KMS-11 (cell line): ENCODE measurements at regions not wholly inside any gene's neighbourhood (a gene's known extent, or its start where the extent isn't known, plus 50 kb on each side); places are given as distances from the start of the nearest gene placed in this dataset.
A peak's percentile ranks its signal among the peaks of the same experiment; 100 is the strongest.

Experiments
- H2AFZ ChIP-seq: fragments of 200-600 bp; sonication (generic); 2 replicates; pipeline ENCODE4 v1.6.1; 2016; ENCODE audit warnings: antibody characterized with exemption, mixed run types, low read depth
- H3K27ac ChIP-seq: fragments of 200-600 bp; sonication (generic); 2 replicates; pipeline ENCODE4 v1.6.1; 2016; ENCODE audit warnings: mild to moderate bottlenecking, mixed run types
- H3K27me3 ChIP-seq: fragments of 200-600 bp; sonication (generic); 2 replicates; pipeline ENCODE4 v1.6.1; 2017; ENCODE audit warnings: mild to moderate bottlenecking, low read depth, mixed run types, moderate library complexity; ENCODE audit not compliant: insufficient read depth
- H3K36me3 ChIP-seq: fragments of 200-600 bp; sonication (generic); 2 replicates; pipeline ENCODE4 v1.6.1; 2017; ENCODE audit warnings: mild to moderate bottlenecking, mixed run types; ENCODE audit not compliant: insufficient read depth
- H3K4me1 ChIP-seq: fragments of 200-600 bp; sonication (generic); 2 replicates; pipeline ENCODE4 v1.6.1; 2016; ENCODE audit warnings: mild to moderate bottlenecking, low read depth, mixed run types; ENCODE audit not compliant: poor library complexity, severe bottlenecking
- H3K4me2 ChIP-seq: fragments of 200-600 bp; sonication (generic); 2 replicates; pipeline ENCODE4 v1.7.0; 2016; ENCODE audit warnings: mild to moderate bottlenecking, mixed run types
- H3K4me3 ChIP-seq: fragments of 200-600 bp; sonication (generic); IDR thresholded peaks from 2 replicates; pipeline ENCODE4 v1.6.1; 2017; ENCODE audit warnings: low read depth, low read length, mixed read lengths; ENCODE audit not compliant: insufficient read depth
- H3K79me2 ChIP-seq: fragments of 200-600 bp; sonication (generic); 2 replicates; pipeline ENCODE4 v1.6.1; 2016; ENCODE audit warnings: low read depth, mixed run types; ENCODE audit not compliant: insufficient read depth
- H3K9ac ChIP-seq: fragments of 200-600 bp; sonication (generic); 2 replicates; pipeline ENCODE4 v1.6.1; 2016; ENCODE audit warnings: mild to moderate bottlenecking, mixed run types
- H4K20me1 ChIP-seq: fragments of 200-600 bp; sonication (generic); 2 replicates; pipeline ENCODE4 v1.6.1; 2016; ENCODE audit warnings: mild to moderate bottlenecking, mixed run types; ENCODE audit not compliant: insufficient read depth
- CTCF ChIP-seq: fragments of 200-600 bp; sonication (generic); conservative IDR thresholded peaks from 2 replicates; pipeline ENCODE4 v1.6.1; 2017; ENCODE audit warnings: low read depth, mild to moderate bottlenecking, antibody characterized with exemption, low read length, moderate library complexity, mixed read lengths

- Histone ChIP-seq H3K27me3 (no peaks in the 10 kb centered on the region), H3K4me2 (peak overlapping the region; percentile 74), H3K4me3 (peak overlapping the region; percentile 56), H3K4me1 (peaks cover 18% of the 10 kb centered on the region), H3K9ac (peak overlapping the region; percentile 89), H4K20me1 (no peaks in the 10 kb centered on the region), H3K79me2 (no peaks in the 10 kb centered on the region), H3K36me3 (no peaks in the 10 kb centered on the region), H2AFZ (peak overlapping the region; percentile 60; the same call in 1 of the 2 replicates), H3K27ac (peak overlapping the region; percentile 90)
- TF ChIP-seq CTCF = no peak
Measured at GRCh38 chr2:144330951-144331673, 188.8 kb downstream of the ZEB2 start.

GRCh38 chr2:144329472-144329871 lies 190.4 kb downstream of the ZEB2 start:
- Histone ChIP-seq H3K4me2 (no peak overlapping the region), H3K27ac (no peak overlapping the region), H4K20me1 (no peaks in the 10 kb centered on the region), H3K79me2 (no peaks in the 10 kb centered on the region), H2AFZ (no peak overlapping the region), H3K36me3 (no peaks in the 10 kb centered on the region), H3K27me3 (no peaks in the 10 kb centered on the region), H3K4me3 (no peak overlapping the region), H3K9ac (no peak overlapping the region), H3K4me1 (peaks cover 18% of the 10 kb centered on the region)
- no peak for TF ChIP-seq CTCF

- Histone ChIP-seq H3K79me2 (no peaks in the 10 kb centered on the region), H3K36me3 (no peaks in the 10 kb centered on the region), H3K4me3 (no peak overlapping the region), H4K20me1 (no peaks in the 10 kb centered on the region), H2AFZ (no peak overlapping the region), H3K4me1 (peaks cover 18% of the 10 kb centered on the region), H3K27ac (no peak overlapping the region), H3K4me2 (no peak overlapping the region), H3K9ac (no peak overlapping the region), H3K27me3 (no peaks in the 10 kb centered on the region)
- TF ChIP-seq CTCF = no peak
Measured at GRCh38 chr2:144328938-144329337, 191.0 kb downstream of the ZEB2 start.

GRCh38 chr2:144326825-144327224 lies 193.1 kb downstream of the ZEB2 start:
- Histone ChIP-seq H3K4me1 (peaks cover 8% of the 10 kb centered on the region), H3K27ac (no peak overlapping the region), H3K27me3 (no peaks in the 10 kb centered on the region), H3K9ac (no peak overlapping the region), H2AFZ (no peak overlapping the region), H3K36me3 (no peaks in the 10 kb centered on the region), H4K20me1 (no peaks in the 10 kb centered on the region), H3K4me2 (no peak overlapping the region), H3K79me2 (no peaks in the 10 kb centered on the region), H3K4me3 (no peak overlapping the region)
- TF ChIP-seq CTCF = no peak
